Neuronal stem cell (in vitro differentiated cells): ENCODE measurements at regions not wholly inside any gene's neighbourhood (a gene's known extent, or its start where the extent isn't known, plus 50 kb on each side); places are given as distances from the start of the nearest gene placed in this dataset.

Source experiments
- DNase-seq: peaks from one replicate; pipeline ENCODE4 v3.0.0-alpha.2; 2013; ENCODE audit warnings: low spot score
- H2AFZ ChIP-seq: one replicate; pipeline ENCODE4 v1.6.1; 2013; ENCODE audit warnings: mild to moderate bottlenecking, low read length, inconsistent platforms
- H2AK5ac ChIP-seq: 2 replicates; pipeline ENCODE4 v1.6.1; 2013; ENCODE audit warnings: low read depth, mild to moderate bottlenecking, inconsistent platforms, low read length, moderate library complexity, mixed read lengths
- H2BK120ac ChIP-seq: 2 replicates; pipeline ENCODE4 v1.6.1; 2013; ENCODE audit warnings: low read depth, mild to moderate bottlenecking, inconsistent platforms, low read length, moderate library complexity, mixed read lengths
- H2BK12ac ChIP-seq: one replicate; pipeline ENCODE4 v1.6.1; 2013; ENCODE audit warnings: low read length, inconsistent platforms
- H2BK15ac ChIP-seq: 2 replicates; pipeline ENCODE4 v1.6.1; 2013; ENCODE audit warnings: mild to moderate bottlenecking, low read length, inconsistent platforms, mixed read lengths
- H2BK5ac ChIP-seq: one replicate; pipeline ENCODE4 v1.6.1; 2013; ENCODE audit warnings: inconsistent platforms, mild to moderate bottlenecking, low read length, moderate library complexity
- H3K14ac ChIP-seq: one replicate; pipeline ENCODE4 v1.6.1; 2013; ENCODE audit warnings: low read length, inconsistent platforms
- H3K18ac ChIP-seq: 2 replicates; pipeline ENCODE4 v1.6.1; 2013; ENCODE audit warnings: low read length, inconsistent platforms
- H3K23ac ChIP-seq: 2 replicates; pipeline ENCODE4 v1.6.1; 2013; ENCODE audit warnings: low read depth, mild to moderate bottlenecking, mixed read lengths, low read length, inconsistent platforms; ENCODE audit not compliant: poor library complexity
- H3K27ac ChIP-seq: replicated peaks from 3 replicates; pipeline ENCODE4 v1.5.1; 2013; ENCODE audit warnings: low read length, inconsistent platforms
- H3K27me3 ChIP-seq, 3 experiments: 2 replicates each; pipeline ENCODE4 v1.6.1; 2013; ENCODE audit warnings: low read length in 3 of 3, mild to moderate bottlenecking in 2 of 3, inconsistent platforms in 1 of 3, low read depth in 1 of 3, mixed read lengths in 1 of 3, moderate library complexity in 1 of 3; ENCODE audit not compliant: control insufficient read depth in 3 of 3, insufficient read depth in 3 of 3
- H3K36me3 ChIP-seq, 2 donors: replicated peaks in 1 of 2; 2 replicates each; pipeline ENCODE4 v1.6.1; 2013; ENCODE audit warnings: low read length in 2 of 2; ENCODE audit not compliant: control insufficient read depth in 2 of 2, insufficient read depth in 2 of 2
- H3K4ac ChIP-seq: 2 replicates; pipeline ENCODE4 v1.6.1; 2013; ENCODE audit warnings: inconsistent platforms, mild to moderate bottlenecking, low read length, moderate library complexity
- H3K4me1 ChIP-seq, 2 donors: 1 replicate in 1 of 2; 2 replicates in 1 of 2; pipeline ENCODE4 v1.6.1; 2013; ENCODE audit warnings: low read length in 2 of 2, low read depth in 1 of 2; ENCODE audit not compliant: control insufficient read depth in 2 of 2, insufficient read depth in 1 of 2
- H3K4me2 ChIP-seq: one replicate; pipeline ENCODE4 v1.6.1; 2013; ENCODE audit warnings: mild to moderate bottlenecking, low read length, inconsistent platforms; ENCODE audit not compliant: insufficient read depth, poor library complexity, severe bottlenecking
- H3K4me3 ChIP-seq, 2 donors: 2 replicates each; pipeline ENCODE4 v1.5.1; 2013; ENCODE audit warnings: low read length in 2 of 2, mild to moderate bottlenecking in 2 of 2, inconsistent platforms in 1 of 2, moderate library complexity in 1 of 2
- H3K79me1 ChIP-seq: one replicate; pipeline ENCODE4 v1.6.1; 2013; ENCODE audit warnings: low read depth, mild to moderate bottlenecking, inconsistent platforms, low read length, moderate library complexity
- H3K9ac ChIP-seq: one replicate; pipeline ENCODE4 v1.6.1; 2013; ENCODE audit warnings: mild to moderate bottlenecking, low read depth, low read length, inconsistent platforms; ENCODE audit not compliant: poor library complexity
- H3K9me3 ChIP-seq, 2 donors: replicated peaks in 1 of 2; 2 replicates each; pipeline versions ENCODE3 to v1.6.1; 2013; ENCODE audit warnings: low read length in 2 of 2, mild to moderate bottlenecking in 2 of 2, inconsistent platforms in 1 of 2, low read depth in 1 of 2, mixed read lengths in 1 of 2, moderate library complexity in 1 of 2; ENCODE audit not compliant: control insufficient read depth in 2 of 2, insufficient read depth in 1 of 2
- H4K8ac ChIP-seq: one replicate; pipeline ENCODE4 v1.6.1; 2013; ENCODE audit warnings: low read depth, mild to moderate bottlenecking, inconsistent platforms, low read length, moderate library complexity
- H4K91ac ChIP-seq: one replicate; pipeline ENCODE4 v1.6.1; 2013; ENCODE audit warnings: low read length, low read depth, mild to moderate bottlenecking, inconsistent platforms; ENCODE audit not compliant: poor library complexity
- WGBS, 2 donors: extraction: QIAGEN DNeasy Blood & Tissue Kit; methylation state at CpG; one replicate each; pipeline ENCODE4 v1.1.7; 2013; ENCODE audit warnings: missing lambda C conversion rate in 2 of 2, mixed read lengths in 1 of 2; ENCODE audit not compliant: insufficient read length in 2 of 2, insufficient replicate concordance in 1 of 2; ENCODE audit errors: extremely low coverage in 2 of 2; 5-methylcytosine and 5-hydroxymethylcytosine counted together

DNA sequence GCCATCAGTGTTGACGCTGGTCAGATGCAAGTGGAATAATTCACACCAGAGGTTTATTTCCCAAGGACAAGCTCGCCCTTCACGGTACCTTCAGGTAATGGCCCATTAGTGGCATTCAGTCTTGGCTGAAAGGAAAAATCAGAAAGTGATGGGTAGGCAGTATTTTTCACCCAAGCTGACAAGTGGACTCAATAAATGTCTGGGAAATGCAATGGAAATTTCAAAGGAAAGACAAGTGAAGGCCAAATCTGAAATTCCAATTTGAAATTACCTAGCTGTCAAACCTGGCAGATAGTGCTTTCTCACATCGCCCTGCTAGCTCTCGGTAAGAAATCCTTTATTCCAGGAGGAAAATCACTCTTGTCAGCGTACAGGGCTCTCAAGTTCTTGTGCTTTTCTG lies 413.5 kb downstream of the OCA2 start:
- Histone ChIP-seq H2BK120ac (no peak overlapping the region), H3K9ac (no peak overlapping the region), H3K4me1 (peaks cover 0 to 2% of the 10 kb centered on the region in 2 donors), H2AK5ac (no peak overlapping the region), H2AFZ (no peak overlapping the region), H2BK15ac (no peak overlapping the region), H3K23ac (no peak overlapping the region), H2BK12ac (no peak overlapping the region), H3K18ac (no peak overlapping the region), H2BK5ac (no peak overlapping the region), H3K4me3 (no peak overlapping the region), H3K27ac (no peak overlapping the region), H3K36me3 (no peaks in the 10 kb centered on the region), H3K79me1 (no peaks in the 10 kb centered on the region), H3K9me3 (no peaks in the 10 kb centered on the region), H3K4ac (no peak overlapping the region), H3K4me2 (no peak overlapping the region), H4K91ac (no peak overlapping the region), H3K27me3 (peaks cover 0 to 5% (median 0%) of the 10 kb centered on the region in 3 experiments), H3K14ac (no peak overlapping the region), H4K8ac (no peak overlapping the region)
- no CpG with 5 or more reads among the region's 6 CpGs for WGBS, 2 donors
- no peak for DNase-seq

DNA sequence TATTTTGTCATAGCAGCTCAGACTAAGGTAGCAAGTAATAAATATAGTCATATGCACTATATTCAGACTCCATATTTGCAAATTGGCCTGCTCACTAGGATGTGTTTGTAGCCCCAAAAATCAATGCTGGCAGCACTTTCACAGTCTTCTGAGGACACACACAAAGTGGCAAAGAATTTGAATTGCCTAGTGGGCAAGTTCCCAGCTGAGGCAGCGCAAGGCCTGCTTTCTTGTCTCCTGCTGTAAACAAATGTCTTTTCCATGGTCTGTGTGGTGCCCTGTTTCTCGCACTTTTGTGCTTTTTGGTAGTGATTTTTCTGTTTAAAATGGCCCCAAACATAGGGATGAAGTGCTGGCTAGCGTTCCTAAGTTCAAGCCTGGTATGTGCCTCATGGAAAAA lies 416.0 kb downstream of the OCA2 start:
- no peak overlapping the region for H3K23ac ChIP-seq
- no peak for DNase-seq
- no peak overlapping the region for H3K4me2 ChIP-seq
- H3K14ac ChIP-seq, result no peak overlapping the region
- H3K4me1 ChIP-seq, result peaks cover 0 to 13% of the 10 kb centered on the region in 2 donors
- no peaks in the 10 kb centered on the region for H3K79me1 ChIP-seq
- no peak overlapping the region for H3K4ac ChIP-seq
- H2AFZ ChIP-seq, result no peak overlapping the region
- H2BK5ac ChIP-seq, result no peak overlapping the region
- no peak overlapping the region for H2AK5ac ChIP-seq
- H3K4me3 ChIP-seq, result no peak overlapping the region
- no peaks in the 10 kb centered on the region for H3K9me3 ChIP-seq
- no peak overlapping the region for H4K8ac ChIP-seq
- H3K36me3 ChIP-seq, result no peaks in the 10 kb centered on the region
- H4K91ac ChIP-seq, result no peak overlapping the region
- H3K9ac ChIP-seq, result no peak overlapping the region
- no peak overlapping the region for H2BK15ac ChIP-seq
- H3K18ac ChIP-seq, result no peak overlapping the region
- H2BK120ac ChIP-seq, result no peak overlapping the region
- no CpG with 5 or more reads among the region's 3 CpGs for WGBS, 2 donors
- no peak overlapping the region for H2BK12ac ChIP-seq
- no peak overlapping the region for H3K27ac ChIP-seq
- H3K27me3 ChIP-seq, result peaks cover 0 to 29% (median 0%) of the 10 kb centered on the region in 3 experiments

GRCh38 chr15:27681038-27681437 lies 418.1 kb downstream of the OCA2 start:
- no peak for DNase-seq
- Histone ChIP-seq H3K23ac (no peak overlapping the region), H3K14ac (no peak overlapping the region), H3K9me3 (no peaks in the 10 kb centered on the region), H2BK15ac (no peak overlapping the region), H4K8ac (no peak overlapping the region), H4K91ac (no peak overlapping the region), H3K27me3 (peaks cover 0 to 32% (median 0%) of the 10 kb centered on the region in 3 experiments), H2AK5ac (no peak overlapping the region), H3K4ac (no peak overlapping the region), H2BK120ac (no peak overlapping the region), H2BK12ac (no peak overlapping the region), H2AFZ (no peak overlapping the region), H3K9ac (no peak overlapping the region), H3K79me1 (no peaks in the 10 kb centered on the region), H3K18ac (no peak overlapping the region), H3K36me3 (no peaks in the 10 kb centered on the region), H3K27ac (no peak overlapping the region), H3K4me1 (peaks cover 0 to 24% of the 10 kb centered on the region in 2 donors), H2BK5ac (no peak overlapping the region), H3K4me2 (no peak overlapping the region), H3K4me3 (no peak overlapping the region)
- no CpG with 5 or more reads among the region's 8 CpGs for whole genome bisulfite sequencing, 2 donors

GRCh38 chr15:27679731-27680471 lies 419.2 kb downstream of the OCA2 start:
- Histone ChIP-seq H3K23ac (no peak overlapping the region), H2BK15ac (no peak overlapping the region), H3K79me1 (no peaks in the 10 kb centered on the region), H2AK5ac (no peak overlapping the region), H2BK12ac (peak overlapping the region; percentile 18), H3K9ac (no peak overlapping the region), H3K4ac (no peak overlapping the region), H3K4me2 (peak overlapping the region; percentile 37), H4K91ac (no peak overlapping the region), H3K27ac (no peak overlapping the region), H3K4me3 (no peak overlapping the region), H2BK120ac (no peak overlapping the region), H2BK5ac (no peak overlapping the region), H3K14ac (no peak overlapping the region), H2AFZ (peak overlapping the region; percentile 50), H3K4me1 (peaks cover 0 to 25% of the 10 kb centered on the region in 2 donors), H3K9me3 (no peaks in the 10 kb centered on the region), H3K18ac (no peak overlapping the region), H3K27me3 (peaks cover 0 to 32% (median 0%) of the 10 kb centered on the region in 3 experiments), H3K36me3 (no peaks in the 10 kb centered on the region), H4K8ac (no peak overlapping the region)
- WGBS, 2 donors, result no CpG with 5 or more reads among the region's 19 CpGs
- DNase-seq, result no peak
